GM19238 (cell line): ENCODE measurements at regions not wholly inside any gene's neighbourhood (a gene's known extent, or its start where the extent isn't known, plus 50 kb on each side); places are given as distances from the start of the nearest gene placed in this dataset.

ENCODE experiments used
- DNase-seq: peaks from one replicate; pipeline ENCODE4 v3.0.0; 2011; ENCODE audit warnings: low spot score; ENCODE audit not compliant: insufficient read length

- no peak for DNase-seq
Measured at GRCh38 chr1:17904290-17904689, 149.2 kb downstream of the ACTL8 start.

DNA sequence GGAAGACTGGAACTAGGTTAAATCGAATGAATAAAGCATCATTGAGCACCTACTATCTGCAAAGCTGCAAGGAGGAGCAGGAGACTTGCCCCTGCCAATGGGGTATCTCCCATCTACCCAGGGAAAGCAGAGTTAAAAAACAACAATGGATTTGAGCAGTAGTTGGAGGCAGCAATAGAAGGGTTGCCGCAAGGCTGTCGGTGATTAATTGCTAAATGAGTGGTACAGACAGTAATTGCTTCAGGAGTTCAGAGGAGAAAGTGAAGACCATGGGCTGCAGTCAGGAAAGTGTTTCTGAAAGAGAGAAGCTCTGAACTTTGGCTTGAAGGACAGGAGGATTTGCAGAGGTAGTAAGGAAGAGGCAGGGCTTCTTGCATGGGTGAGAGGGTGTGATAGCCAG, 152.9 kb downstream of the ACTL8 start:
- no peak for DNase-seq

DNA sequence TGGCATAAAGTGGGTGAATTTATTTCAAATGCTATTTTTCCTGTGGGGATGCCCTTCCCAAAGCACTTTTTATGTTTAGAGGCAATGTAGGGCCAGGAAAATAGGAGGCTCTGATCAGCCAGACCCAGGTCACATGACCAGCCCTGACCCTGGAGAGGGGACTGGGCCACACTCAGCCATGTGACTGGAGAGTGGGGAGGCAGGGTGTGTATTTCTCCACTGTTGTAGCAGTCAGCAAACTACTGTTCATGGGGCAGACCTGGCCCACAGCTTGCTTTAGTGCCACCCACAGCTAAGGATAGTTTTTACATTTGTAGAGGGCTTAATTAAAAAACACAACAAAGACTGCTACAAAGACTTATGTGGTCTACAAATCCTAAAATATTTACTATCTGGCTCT, 153.8 kb downstream of the ACTL8 start:
- no peak for DNase-seq

GRCh38 chr1:17909634-17910033, 154.5 kb downstream of the ACTL8 start:
- no peak for DNase-seq

GRCh38 chr1:17911791-17912190, 156.7 kb downstream of the ACTL8 start:
- no peak for DNase-seq

DNA sequence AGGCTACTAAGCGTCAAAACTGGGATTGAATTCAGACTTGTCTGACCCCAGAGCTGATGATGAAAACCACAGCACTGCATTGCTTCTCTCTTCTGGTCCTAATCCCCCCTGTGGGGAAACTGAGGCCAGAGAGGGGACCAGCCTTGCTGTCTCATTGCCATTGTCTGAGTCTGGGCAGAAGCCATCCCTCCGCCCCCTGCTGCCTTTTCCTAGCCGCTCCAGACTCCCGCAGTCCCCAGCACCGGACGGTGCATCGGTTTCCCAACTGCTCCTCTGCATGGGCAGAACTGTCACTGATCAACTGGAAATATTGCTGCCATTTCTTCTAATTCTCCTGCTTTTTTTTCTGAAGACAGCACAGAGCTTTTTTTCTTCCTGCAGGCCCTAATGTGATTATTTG, 157.4 kb downstream of the ACTL8 start:
- no peak for DNase-seq

DNA sequence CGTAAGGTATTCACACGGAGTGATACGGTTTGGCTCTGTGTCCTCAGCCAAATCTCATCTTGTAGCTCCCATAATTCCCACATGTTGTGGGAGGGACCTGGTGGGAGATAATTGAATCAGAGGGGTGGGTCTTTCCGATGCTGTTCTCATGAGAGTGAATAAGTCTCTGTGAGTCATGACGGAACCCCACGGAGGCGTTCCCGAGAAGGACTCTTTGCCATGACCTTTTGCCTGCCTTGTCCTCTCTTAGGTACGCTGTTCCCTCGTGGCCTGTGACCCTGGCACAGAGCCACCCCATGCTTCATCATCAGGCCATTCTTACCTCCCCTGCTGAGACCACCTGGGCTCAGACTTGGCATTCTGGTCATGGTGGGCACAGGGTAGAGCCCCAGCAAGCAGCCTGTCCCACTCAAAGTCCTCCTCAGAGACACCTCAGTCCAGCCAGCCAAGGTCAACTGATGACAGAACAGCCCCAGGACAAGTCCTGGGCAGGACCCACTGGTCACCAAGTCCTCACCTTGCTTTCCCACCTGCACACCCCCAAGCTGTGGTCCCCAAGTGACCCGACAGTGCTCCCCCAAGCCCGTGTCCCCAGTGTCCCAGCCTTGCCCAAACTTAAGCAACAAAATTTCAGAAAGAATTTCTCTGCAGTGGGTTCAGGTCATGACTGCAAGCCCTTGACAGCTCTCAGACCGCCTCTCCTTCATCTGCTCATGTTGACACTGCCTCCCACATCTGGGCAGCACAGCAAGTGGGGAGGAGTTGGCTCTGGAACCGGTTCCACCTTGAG, 158.4 kb downstream of the ACTL8 start:
- DNase-seq: no peak

GRCh38 chr1:17914131-17914530, 159.0 kb downstream of the ACTL8 start:
- no peak for DNase-seq

- no peak for DNase-seq
Measured at GRCh38 chr1:17914987-17915386, 159.9 kb downstream of the ACTL8 start.

GRCh38 chr1:17915511-17916197, 160.5 kb downstream of the ACTL8 start:
- no peak for DNase-seq

GRCh38 chr1:17916702-17917101, 161.6 kb downstream of the ACTL8 start:
- DNase-seq: no peak

DNA sequence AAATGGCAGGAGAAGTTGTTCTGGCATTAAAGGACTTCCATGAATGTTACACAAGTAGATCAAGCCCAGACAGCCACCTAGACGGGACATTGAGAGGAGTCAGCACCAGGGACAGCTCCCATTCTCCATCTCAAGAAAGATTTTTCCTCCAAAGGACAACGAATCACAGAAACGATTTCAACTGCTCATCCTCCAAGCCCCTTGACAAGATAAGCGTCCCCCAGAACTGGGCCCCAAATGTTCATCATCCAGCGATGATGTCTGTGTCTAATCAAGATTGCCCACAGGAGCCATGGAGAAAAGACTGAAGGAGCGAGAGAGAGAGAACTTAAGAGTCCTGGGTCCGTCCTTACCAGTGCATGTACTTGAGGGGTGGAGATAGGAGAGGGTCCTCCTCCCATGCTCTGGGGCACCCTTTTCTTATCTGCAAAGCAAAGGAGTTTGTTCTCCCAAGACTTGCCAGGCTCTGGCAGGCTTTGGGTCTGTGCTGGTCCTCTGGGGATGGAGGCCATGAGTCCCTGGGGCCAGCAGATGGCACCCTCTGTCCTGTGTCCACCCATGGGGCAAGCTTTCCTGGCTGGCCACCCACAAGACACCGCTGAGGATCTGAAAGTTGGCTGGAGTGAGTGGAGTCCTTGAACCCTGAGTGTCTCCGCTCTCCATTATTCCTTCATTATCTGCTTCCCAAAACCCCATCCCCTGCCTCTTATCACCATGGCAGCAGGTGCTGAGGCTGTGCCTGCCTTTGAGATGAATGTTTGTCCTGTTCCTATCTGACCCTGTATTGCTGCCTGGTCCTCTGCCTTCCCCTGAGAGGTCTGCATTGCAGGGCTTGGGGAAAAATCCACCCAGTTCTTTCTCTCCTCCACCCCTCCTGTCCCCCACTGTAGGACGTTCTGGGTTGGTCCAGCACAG, 164.6 kb downstream of the ACTL8 start:
- DNase-seq: no peak

- no peak for DNase-seq
Measured at GRCh38 chr1:17920881-17921640, 165.9 kb downstream of the ACTL8 start.

DNA sequence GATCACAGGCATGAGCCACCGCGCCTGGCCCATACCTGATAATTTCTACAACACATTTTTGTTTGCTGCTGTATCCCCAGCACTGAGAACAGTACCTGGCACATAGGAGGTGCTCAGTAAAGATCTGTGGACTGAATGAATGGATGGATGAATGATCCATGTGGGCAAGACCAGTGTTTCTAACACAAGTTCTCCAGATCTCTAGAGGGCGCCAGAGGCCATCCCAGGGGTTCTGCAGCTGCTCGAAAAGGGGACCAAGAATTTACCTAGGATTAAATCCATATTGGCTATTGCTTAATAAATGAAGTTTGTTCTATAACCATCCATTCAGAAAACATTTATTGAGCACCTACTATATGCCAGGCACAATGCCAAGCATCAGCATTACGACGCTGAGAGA, 167.7 kb downstream of the ACTL8 start:
- DNase-seq: no peak

DNA sequence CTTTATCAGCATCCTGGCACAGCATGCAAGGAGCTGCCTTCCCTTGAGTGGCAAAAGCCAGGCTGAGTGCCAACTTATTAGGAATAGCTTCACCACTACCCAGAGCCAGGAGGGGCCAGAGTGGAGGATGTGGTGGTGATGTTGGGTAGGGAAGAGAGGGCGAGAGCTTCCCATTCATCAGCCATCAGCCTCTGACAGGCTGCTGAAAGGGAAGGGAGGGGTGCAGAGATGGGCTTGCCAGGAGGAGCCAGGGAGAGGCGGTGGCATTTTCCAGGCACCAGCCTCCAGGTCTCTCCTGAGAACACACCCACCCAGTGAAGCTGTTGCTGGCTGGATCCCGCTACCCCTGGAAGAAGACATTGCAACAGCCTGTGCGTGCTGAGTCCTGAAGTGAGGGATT, 168.5 kb downstream of the ACTL8 start:
- DNase-seq: no peak

GRCh38 chr1:17924578-17924977, 169.4 kb downstream of the ACTL8 start:
- DNase-seq: no peak

- no peak for DNase-seq
Measured at GRCh38 chr1:17925290-17926237, 170.4 kb downstream of the ACTL8 start.

GRCh38 chr1:17926906-17927305, 171.8 kb downstream of the ACTL8 start:
- DNase-seq: no peak

- DNase-seq: no peak
Measured at GRCh38 chr1:17927952-17928351, 172.8 kb downstream of the ACTL8 start.

DNA sequence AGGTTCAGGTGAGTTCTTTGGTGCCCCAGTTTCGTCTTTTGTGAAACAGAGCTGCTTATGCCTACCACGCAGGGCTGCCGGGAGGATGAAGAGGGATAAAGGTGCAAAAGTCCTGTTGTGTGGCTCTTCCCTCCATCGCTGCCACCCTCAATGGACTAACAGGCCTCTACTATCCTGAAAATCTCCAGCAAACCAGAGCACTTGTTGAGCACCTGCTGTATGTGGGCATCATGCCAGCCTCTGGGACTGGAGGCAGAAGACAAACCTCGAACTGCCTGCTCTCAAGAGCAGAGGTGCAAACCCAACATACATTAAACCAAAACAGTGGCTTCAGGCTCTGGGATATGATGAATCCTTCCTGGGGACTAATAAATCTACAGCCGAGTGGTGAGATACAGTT, 174.1 kb downstream of the ACTL8 start:
- no peak for DNase-seq
